IMR-90 (cell line): ENCODE measurements at regions not wholly inside any gene's neighbourhood (a gene's known extent, or its start where the extent isn't known, plus 50 kb on each side); places are given as distances from the start of the nearest gene placed in this dataset.
"Not testable (repeated sequence)": the region's sequence is repeated elsewhere in the genome, so short reads cannot be mapped to it uniquely, and the experiment has no call there.

Experiments used
- ATAC-seq: fragments of 200-7000 bp; cut with Tn5 transposase; 2 replicates; pipeline ENCODE4 v1.9.1; 2020; ENCODE audit warnings: low read depth, mild to moderate bottlenecking, moderate library complexity
- BruUV-seq: library from RNA; stranded (reverse); fragments of 400-500 nt; replicated peaks from 2 replicates; lab custom pipeline; 2021; lab: Mats Ljungman, UMichigan
- CTCF ChIA-PET: fragments of 300-600 bp; formaldehyde crosslinking; extraction: SDS; loops from one replicate; lab custom pipeline; 2021; ENCODE audit warnings: antibody characterized with exemption; lab: Yijun Ruan, JAX
- POLR2A ChIA-PET: fragments of 300-600 bp; sonication (Branson Sonifier 250); formaldehyde crosslinking; loops from one replicate; lab custom pipeline; 2022; ENCODE audit warnings: antibody characterized with exemption; ENCODE audit not compliant: unreplicated experiment; lab: Charles Lee
- DNase-seq: peaks from one replicate; pipeline ENCODE4 v3.0.0; 2013
- H2AFZ ChIP-seq: replicated peaks from 2 replicates; pipeline ENCODE3; 2013; ENCODE audit warnings: low read length, mild to moderate bottlenecking; ENCODE audit not compliant: poor library complexity
- H2AK5ac ChIP-seq: 2 replicates; pipeline ENCODE4 v1.6.1; 2013; ENCODE audit warnings: low read depth, low read length, inconsistent platforms
- H2AK9ac ChIP-seq: replicated peaks from 2 replicates; pipeline ENCODE3; 2013; ENCODE audit warnings: mild to moderate bottlenecking, low read depth, low read length, moderate library complexity; ENCODE audit not compliant: poor library complexity
- H2BK120ac ChIP-seq: 2 replicates; pipeline ENCODE4 v1.6.1; 2013; ENCODE audit warnings: low read depth, low read length, inconsistent platforms
- H2BK15ac ChIP-seq: 3 replicates; pipeline ENCODE4 v1.6.1; 2013; ENCODE audit warnings: low read depth, low read length, inconsistent platforms
- H2BK20ac ChIP-seq: 2 replicates; pipeline ENCODE4 v1.6.1; 2013; ENCODE audit warnings: low read depth, mild to moderate bottlenecking, inconsistent platforms, low read length, moderate library complexity
- H2BK5ac ChIP-seq: 2 replicates; pipeline ENCODE4 v1.6.1; 2013; ENCODE audit warnings: mild to moderate bottlenecking, low read depth, low read length, inconsistent platforms; ENCODE audit not compliant: poor library complexity, severe bottlenecking
- H3K14ac ChIP-seq: replicated peaks from 2 replicates; pipeline ENCODE4 v1.6.1; 2013; ENCODE audit warnings: low read depth, low read length, inconsistent platforms
- H3K18ac ChIP-seq: 2 replicates; pipeline ENCODE4 v1.6.1; 2013; ENCODE audit warnings: low read depth, low read length, control low read depth
- H3K23ac ChIP-seq: 2 replicates; pipeline ENCODE4 v1.6.1; 2013; ENCODE audit warnings: low read depth, low read length, inconsistent platforms
- H3K27ac ChIP-seq: 2 replicates; pipeline ENCODE4 v1.5.1; 2013; ENCODE audit warnings: mild to moderate bottlenecking, control low read depth, low read length; ENCODE audit not compliant: insufficient read depth
- H3K27me3 ChIP-seq: 2 replicates; pipeline ENCODE4 v1.6.1; 2013; ENCODE audit warnings: low read length; ENCODE audit not compliant: control insufficient read depth, insufficient read depth
- H3K36me3 ChIP-seq: 2 replicates; pipeline ENCODE4 v1.6.1; 2013; ENCODE audit warnings: low read length, mixed read lengths; ENCODE audit not compliant: control insufficient read depth, insufficient read depth
- H3K4ac ChIP-seq: 2 replicates; pipeline ENCODE4 v1.6.1; 2013; ENCODE audit warnings: low read depth, low read length, inconsistent platforms
- H3K4me1 ChIP-seq: 2 replicates; pipeline ENCODE4 v1.6.1; 2013; ENCODE audit warnings: low read length, mixed read lengths; ENCODE audit not compliant: control insufficient read depth, insufficient read depth
- H3K4me2 ChIP-seq: 2 replicates; pipeline ENCODE4 v1.6.1; 2013; ENCODE audit warnings: low read depth, mild to moderate bottlenecking, control low read depth, low read length, moderate library complexity
- H3K4me3 ChIP-seq: 2 replicates; pipeline ENCODE4 v1.5.1; 2013; ENCODE audit warnings: low read depth, mild to moderate bottlenecking, control low read depth, low read length, moderate library complexity; ENCODE audit not compliant: insufficient read depth
- H3K56ac ChIP-seq: 2 replicates; pipeline ENCODE4 v1.6.1; 2013; ENCODE audit warnings: low read length, inconsistent platforms; ENCODE audit not compliant: insufficient read depth; ENCODE audit errors: extremely low read depth
- H3K79me1 ChIP-seq, 2 experiments: 2 replicates each; pipeline ENCODE4 v1.6.1; 2013; ENCODE audit warnings: low read length in 2 of 2, inconsistent platforms in 1 of 2, low read depth in 1 of 2
- H3K9ac ChIP-seq: 2 replicates; pipeline ENCODE4 v1.6.1; 2013; ENCODE audit warnings: low read depth, low read length, control low read depth
- H3K9me1 ChIP-seq: 2 replicates; pipeline ENCODE4 v1.6.1; 2013; ENCODE audit warnings: low read length, inconsistent platforms; ENCODE audit not compliant: insufficient read depth
- H3K9me3 ChIP-seq: 2 replicates; pipeline ENCODE4 v1.6.1; 2013; ENCODE audit warnings: low read length; ENCODE audit not compliant: control insufficient read depth, insufficient read depth
- H4K20me1 ChIP-seq: 2 replicates; pipeline ENCODE4 v1.6.1; 2013; ENCODE audit warnings: low read length, inconsistent platforms; ENCODE audit not compliant: insufficient read depth
- H4K5ac ChIP-seq: 2 replicates; pipeline ENCODE4 v1.6.1; 2013; ENCODE audit warnings: mild to moderate bottlenecking, low read depth, low read length, control low read depth
- H4K8ac ChIP-seq, 2 experiments: 2 replicates each; pipeline ENCODE4 v1.6.1; 2013; ENCODE audit warnings: low read depth in 2 of 2, low read length in 2 of 2, control low read depth in 1 of 2, inconsistent platforms in 1 of 2
- H4K91ac ChIP-seq: 2 replicates; pipeline ENCODE4 v1.6.1; 2013; ENCODE audit warnings: low read depth, low read length, inconsistent platforms; ENCODE audit not compliant: insufficient read depth
- WGBS, 2 experiments: methylation state at CpG; one replicate each; pipeline versions ENCODE4 v1.1.5 to v1.1.7; 2013; ENCODE audit warnings: missing lambda C conversion rate in 2 of 2; ENCODE audit not compliant: insufficient read length in 1 of 2; ENCODE audit errors: extremely low coverage in 2 of 2; 5-methylcytosine and 5-hydroxymethylcytosine counted together
- dilution Hi-C: fragments of 300-500 bp; cut with HindIII; formaldehyde crosslinking; loops from one replicate; pipeline ENCODE4 v1.14.3; 2018; ENCODE audit warnings: low sequenced_read_pairs; ENCODE audit not compliant: unreplicated experiment
- in situ Hi-C: fragments of 300-500 bp; cut with MboI; formaldehyde crosslinking; loops from 3 replicates; pipeline ENCODE4 v1.14.3; 2019; ENCODE audit warnings: low sequenced_read_pairs, inconsistent platforms, mixed read lengths
- intact Hi-C: fragments of 100-400 bp; cut with micrococcal nuclease; formaldehyde crosslinking; loops from 2 replicates; pipeline ENCODE4 v1.10.0; 2022

DNA sequence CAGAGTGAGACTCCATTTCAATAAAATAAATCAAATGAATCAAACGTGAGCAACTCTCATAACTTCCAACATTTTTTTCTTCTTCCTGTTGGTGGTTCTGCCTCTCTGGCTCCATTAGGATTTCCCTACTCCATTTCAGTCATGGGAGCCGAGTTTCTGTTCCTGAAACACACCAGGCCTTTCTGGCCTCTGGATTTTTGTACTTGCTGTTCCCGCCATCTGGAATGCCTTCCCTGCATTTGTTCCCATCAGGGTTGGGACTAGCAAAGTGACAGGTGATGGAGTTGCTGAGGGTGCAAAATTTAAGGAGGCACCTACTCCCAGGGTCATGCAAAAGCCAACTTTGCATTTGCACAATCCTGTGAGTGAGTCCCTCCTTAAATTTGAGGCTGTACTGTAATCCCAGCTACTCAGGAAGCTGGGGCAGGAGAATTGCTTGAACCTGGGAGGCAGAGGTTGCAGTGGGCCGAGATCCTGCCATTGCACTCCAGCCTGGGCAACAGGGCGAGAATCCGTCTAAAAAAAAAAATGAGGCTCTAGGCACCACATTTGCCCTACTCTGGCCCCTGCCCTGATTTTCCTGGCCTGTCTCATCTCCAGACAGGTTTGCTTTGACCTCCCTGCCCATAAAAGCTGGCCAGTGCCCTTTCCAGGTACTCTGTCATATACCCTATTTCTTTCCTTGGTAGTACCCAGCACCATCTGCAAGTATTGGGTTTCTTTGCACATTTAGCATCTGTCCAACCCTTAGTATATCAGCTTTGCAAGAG, 93.4 kb upstream of the METTL9 start:
- not testable (repeated sequence) for H3K56ac ChIP-seq

DNA sequence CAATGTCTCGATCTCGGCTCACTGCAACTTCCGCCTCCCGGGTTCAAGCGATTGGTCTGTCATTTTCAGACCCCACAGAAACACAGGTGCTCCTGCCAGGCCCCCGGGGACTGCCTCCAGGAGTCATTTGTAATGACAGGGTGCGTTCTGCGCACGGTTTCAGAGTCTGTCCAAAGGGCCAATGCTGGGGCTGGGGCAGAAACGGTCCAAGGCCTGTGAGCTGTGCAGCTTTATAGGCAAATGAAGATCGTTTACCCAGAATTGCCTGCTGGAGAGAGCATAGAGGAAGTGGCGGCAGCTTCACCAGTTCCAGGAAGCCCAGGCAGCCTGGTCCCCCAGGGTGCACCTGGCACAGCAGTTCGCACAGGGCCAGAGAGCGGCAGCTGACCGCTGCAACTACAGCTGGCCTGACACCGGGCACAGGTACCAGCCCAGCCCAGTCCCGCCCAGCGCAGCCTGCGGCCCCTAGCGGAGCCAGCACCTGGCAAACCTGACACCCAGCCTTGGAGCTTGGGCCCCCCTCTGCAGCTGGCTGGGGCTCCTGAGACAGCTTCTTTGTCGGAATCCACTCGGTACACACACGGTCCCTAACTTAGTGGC, 92.4 kb upstream of the METTL9 start:
- in situ Hi-C loops, H2BK15ac ChIP-seq, H4K8ac ChIP-seq, ATAC-seq, BruUV-seq, H2BK5ac ChIP-seq, H3K4me2 ChIP-seq, H3K9ac ChIP-seq, H4K91ac ChIP-seq, H3K27me3 ChIP-seq, H3K27ac ChIP-seq, intact Hi-C loops, H3K56ac ChIP-seq, DNase-seq, POLR2A ChIA-PET, H2AK9ac ChIP-seq, H3K9me3 ChIP-seq, H2BK120ac ChIP-seq, H2BK20ac ChIP-seq, H2AK5ac ChIP-seq, H3K4ac ChIP-seq, H3K4me3 ChIP-seq, H4K5ac ChIP-seq, dilution Hi-C loops, H3K23ac ChIP-seq, H3K18ac ChIP-seq, H2AFZ ChIP-seq, H3K14ac ChIP-seq, H3K36me3 ChIP-seq: not testable (repeated sequence)
- Histone ChIP-seq H4K20me1 (peaks cover 84% of the 10 kb centered on the region), H3K79me1 (peaks cover 11 to 75% of the 10 kb centered on the region in 2 experiments), H3K4me1 (peaks cover 17% of the 10 kb centered on the region), H3K9me1 (peaks cover 24% of the 10 kb centered on the region)
- CTCF ChIA-PET = interaction anchor here (0.6 kb wide), 1 partner anchor 614 kb away, joined by 3 read pairs; no protein-coding TSS in a partner anchor
- WGBS, 2 experiments = 90% methylated on average over 17 of the region's 23 CpGs; no CpG with 5 or more reads in 1 of the 2 experiments

More for the DNA sequence above, 93.4 kb upstream of the METTL9 start:
- H2BK5ac ChIP-seq, CTCF ChIA-PET, H2BK20ac ChIP-seq, H2AFZ ChIP-seq, H3K18ac ChIP-seq, H3K14ac ChIP-seq, intact Hi-C loops, H4K5ac ChIP-seq, H3K27me3 ChIP-seq, H3K4ac ChIP-seq, in situ Hi-C loops, ATAC-seq, H2AK9ac ChIP-seq, DNase-seq, BruUV-seq, H4K91ac ChIP-seq, H3K4me3 ChIP-seq, H4K8ac ChIP-seq, H2AK5ac ChIP-seq, H3K4me2 ChIP-seq, H2BK120ac ChIP-seq, H3K36me3 ChIP-seq, H3K9ac ChIP-seq, H3K23ac ChIP-seq, H3K27ac ChIP-seq, H3K4me1 ChIP-seq, POLR2A ChIA-PET, H2BK15ac ChIP-seq, H3K9me3 ChIP-seq, dilution Hi-C loops: not testable (repeated sequence)
- 88% methylated on average over 1 of the region's 6 CpGs; no CpG with 5 or more reads in 1 of the 2 experiments for WGBS, 2 experiments
- H3K9me1 ChIP-seq = peaks cover 19% of the 10 kb centered on the region
- peaks cover 11 to 65% of the 10 kb centered on the region in 2 experiments for H3K79me1 ChIP-seq
- peaks cover 76% of the 10 kb centered on the region for H4K20me1 ChIP-seq
